Vagina (tissue), 2 donors: ENCODE measurements at regions not wholly inside any gene's neighbourhood (a gene's known extent, or its start where the extent isn't known, plus 50 kb on each side); places are given as distances from the start of the nearest gene placed in this dataset.

Experiments
- POLR2A ChIP-seq, 2 donors: fragments of 450-650 bp; IDR thresholded peaks; one replicate each; pipeline ENCODE4 v1.6.1; 2017; ENCODE audit warnings: antibody characterized with exemption in 2 of 2, mild to moderate bottlenecking in 2 of 2, moderate library complexity in 2 of 2
- TF ChIP-seq, protein P1 (sequence below), 3 experiments: fragments of 450-650 bp in 2 of 3; fragments of 200-600 bp in 1 of 3; sonication (generic) in 1 of 3; IDR thresholded peaks; one replicate each; pipeline ENCODE4 v1.5.1; 2017 to 2019; ENCODE audit warnings: antibody characterized with exemption in 3 of 3, mild to moderate bottlenecking in 2 of 3, moderate library complexity in 2 of 3

DNA sequence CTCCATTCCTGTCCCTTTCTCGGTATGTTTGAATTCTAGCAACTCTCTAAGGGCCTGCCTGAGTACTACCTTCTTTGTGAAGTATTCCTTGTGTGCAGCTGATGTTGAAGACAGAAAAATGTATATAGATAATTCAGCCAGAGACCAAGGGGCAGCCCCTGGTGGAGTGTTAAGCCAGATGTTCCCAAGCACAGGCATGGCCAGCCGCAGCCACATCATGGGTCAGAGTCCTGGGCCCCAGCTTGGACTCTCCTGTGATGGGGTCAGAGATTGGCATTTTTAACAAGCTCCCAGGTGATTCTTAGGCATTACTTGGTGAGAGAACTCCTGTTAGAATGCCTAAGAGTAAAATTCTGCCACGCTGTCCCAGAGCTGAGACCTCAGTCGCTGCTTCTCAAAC lies 100.8 kb downstream of the IRF8 start:
- TF ChIP-seq, protein P1, sequence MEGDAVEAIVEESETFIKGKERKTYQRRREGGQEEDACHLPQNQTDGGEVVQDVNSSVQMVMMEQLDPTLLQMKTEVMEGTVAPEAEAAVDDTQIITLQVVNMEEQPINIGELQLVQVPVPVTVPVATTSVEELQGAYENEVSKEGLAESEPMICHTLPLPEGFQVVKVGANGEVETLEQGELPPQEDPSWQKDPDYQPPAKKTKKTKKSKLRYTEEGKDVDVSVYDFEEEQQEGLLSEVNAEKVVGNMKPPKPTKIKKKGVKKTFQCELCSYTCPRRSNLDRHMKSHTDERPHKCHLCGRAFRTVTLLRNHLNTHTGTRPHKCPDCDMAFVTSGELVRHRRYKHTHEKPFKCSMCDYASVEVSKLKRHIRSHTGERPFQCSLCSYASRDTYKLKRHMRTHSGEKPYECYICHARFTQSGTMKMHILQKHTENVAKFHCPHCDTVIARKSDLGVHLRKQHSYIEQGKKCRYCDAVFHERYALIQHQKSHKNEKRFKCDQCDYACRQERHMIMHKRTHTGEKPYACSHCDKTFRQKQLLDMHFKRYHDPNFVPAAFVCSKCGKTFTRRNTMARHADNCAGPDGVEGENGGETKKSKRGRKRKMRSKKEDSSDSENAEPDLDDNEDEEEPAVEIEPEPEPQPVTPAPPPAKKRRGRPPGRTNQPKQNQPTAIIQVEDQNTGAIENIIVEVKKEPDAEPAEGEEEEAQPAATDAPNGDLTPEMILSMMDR (IDR thresholded peaks at IDR 0.05): no peak
- TF ChIP-seq POLR2A (IDR thresholded peaks at IDR 0.05): no peak
